B cell (primary cell): ENCODE measurements at regions not wholly inside any gene's neighbourhood (a gene's known extent, or its start where the extent isn't known, plus 50 kb on each side); places are given as distances from the start of the nearest gene placed in this dataset.

Experiments
- EZH2 ChIP-seq: IDR thresholded peaks from 2 replicates; pipeline ENCODE4 v1.6.1; 2012; ENCODE audit warnings: borderline replicate concordance, low read depth, mild to moderate bottlenecking, moderate library complexity, low read length; ENCODE audit not compliant: insufficient read depth, poor library complexity, severe bottlenecking
- TF ChIP-seq, protein P1 (sequence below): fragments of 200-600 bp; IDR thresholded peaks from one replicate; pipeline ENCODE4 v1.8.0; 2022; ENCODE audit warnings: antibody characterized with exemption, mild to moderate bottlenecking

GRCh38 chr4:28427306-28428085, 1566.9 kb downstream of the STIM2 start:
- TF ChIP-seq, protein P1, sequence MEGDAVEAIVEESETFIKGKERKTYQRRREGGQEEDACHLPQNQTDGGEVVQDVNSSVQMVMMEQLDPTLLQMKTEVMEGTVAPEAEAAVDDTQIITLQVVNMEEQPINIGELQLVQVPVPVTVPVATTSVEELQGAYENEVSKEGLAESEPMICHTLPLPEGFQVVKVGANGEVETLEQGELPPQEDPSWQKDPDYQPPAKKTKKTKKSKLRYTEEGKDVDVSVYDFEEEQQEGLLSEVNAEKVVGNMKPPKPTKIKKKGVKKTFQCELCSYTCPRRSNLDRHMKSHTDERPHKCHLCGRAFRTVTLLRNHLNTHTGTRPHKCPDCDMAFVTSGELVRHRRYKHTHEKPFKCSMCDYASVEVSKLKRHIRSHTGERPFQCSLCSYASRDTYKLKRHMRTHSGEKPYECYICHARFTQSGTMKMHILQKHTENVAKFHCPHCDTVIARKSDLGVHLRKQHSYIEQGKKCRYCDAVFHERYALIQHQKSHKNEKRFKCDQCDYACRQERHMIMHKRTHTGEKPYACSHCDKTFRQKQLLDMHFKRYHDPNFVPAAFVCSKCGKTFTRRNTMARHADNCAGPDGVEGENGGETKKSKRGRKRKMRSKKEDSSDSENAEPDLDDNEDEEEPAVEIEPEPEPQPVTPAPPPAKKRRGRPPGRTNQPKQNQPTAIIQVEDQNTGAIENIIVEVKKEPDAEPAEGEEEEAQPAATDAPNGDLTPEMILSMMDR: no peak
- no peak for TF ChIP-seq EZH2
